ENCODE measurements at regions not wholly inside any gene's neighbourhood (a gene's known extent, or its start where the extent isn't known, plus 50 kb on each side); places are given as distances from the start of the nearest gene placed in this dataset.

- BruUV-seq (replicated peaks): no TSS peak
- Histone ChIP-seq H3K23ac (ENCODE audit: low read depth, low read length) (no peak overlapping the region), H3K36me3 (ENCODE audit: control insufficient read depth, insufficient read depth, low read length) (no peaks in the 10 kb centered on the region), H3K18ac (ENCODE audit: low read depth, low read length) (no peak overlapping the region), H2AFZ (replicated peaks; ENCODE audit: low read length, poor library complexity) (no peak overlapping the region), H3K4ac (ENCODE audit: low read depth, low read length) (no peak overlapping the region), H3K9ac (ENCODE audit: low read depth, low read length) (no peak overlapping the region), H3K4me3 (ENCODE audit: insufficient read depth, low read depth, low read length) (no peak overlapping the region), H3K4me2 (ENCODE audit: low read depth, low read length) (no peak overlapping the region), H2BK120ac (ENCODE audit: low read depth, low read length) (no peak overlapping the region), H3K79me1 (ENCODE audit: low read depth in 1 of 2, low read length in 2 of 2) (no peaks in the 10 kb centered on the region), H2BK20ac (ENCODE audit: low read depth, low read length) (no peak overlapping the region), H3K4me1 (ENCODE audit: control insufficient read depth, insufficient read depth, low read length) (no peaks in the 10 kb centered on the region), H2BK15ac (ENCODE audit: low read depth, low read length) (no peak overlapping the region), H2AK9ac (replicated peaks; ENCODE audit: low read depth, low read length, poor library complexity) (no peak overlapping the region), H3K9me3 (ENCODE audit: control insufficient read depth, insufficient read depth, low read length) (no peaks in the 10 kb centered on the region; the same call in 1 of the 2 replicates), H2AK5ac (ENCODE audit: low read depth, low read length) (no peak overlapping the region), H3K27me3 (ENCODE audit: control insufficient read depth, insufficient read depth, low read length) (no peaks in the 10 kb centered on the region), H4K8ac (ENCODE audit: low read depth in 2 of 2, low read length in 2 of 2) (no peak overlapping the region), H3K14ac (replicated peaks; ENCODE audit: low read depth, low read length) (no peak overlapping the region), H4K5ac (ENCODE audit: low read depth, low read length) (no peak overlapping the region), H4K91ac (ENCODE audit: insufficient read depth, low read depth, low read length) (no peak overlapping the region), H4K20me1 (ENCODE audit: insufficient read depth, low read length) (no peaks in the 10 kb centered on the region), H2BK5ac (ENCODE audit: low read depth, low read length, poor library complexity, severe bottlenecking) (no peak overlapping the region), H3K27ac (ENCODE audit: insufficient read depth, low read length) (no peak overlapping the region), H3K9me1 (ENCODE audit: insufficient read depth, low read length) (no peaks in the 10 kb centered on the region), H3K56ac (ENCODE audit: extremely low read depth, insufficient read depth, low read length) (no peak overlapping the region)
- intact Hi-C loops (cut with micrococcal nuclease): no loop called here
- ChIA-PET CTCF (no interaction called here), POLR2A (ENCODE audit: unreplicated experiment) (no interaction called here)
- in situ Hi-C loops (cut with MboI; ENCODE audit: low sequenced_read_pairs): no loop called here
- WGBS, 2 experiments (ENCODE audit: extremely low coverage in 2 of 2, insufficient read length in 1 of 2): no CpG with 5 or more reads among the region's 2 CpGs
- dilution Hi-C loops (cut with HindIII; ENCODE audit: low sequenced_read_pairs, unreplicated experiment): no loop called here
- TF ChIP-seq BHLHE40 (IDR thresholded peaks at IDR 0.05; ENCODE audit: low read depth, low read length) (no peak), CEBPB (IDR thresholded peaks at IDR 0.05; ENCODE audit: low read depth, low read length) (no peak), FOS (IDR thresholded peaks at IDR 0.05; ENCODE audit: low read depth, low read length) (no peak), CTCF (conservative IDR thresholded peaks at IDR 0.05; ENCODE audit: low read depth, low read length) (no peak), NFE2L2 (IDR thresholded peaks at IDR 0.05; ENCODE audit: low read depth, low read length) (no peak), SMC3 (IDR thresholded peaks at IDR 0.05; ENCODE audit: low read depth, low read length) (no peak), MAZ (IDR thresholded peaks at IDR 0.05; ENCODE audit: borderline replicate concordance, low read depth, low read length) (no peak), RAD21 (IDR thresholded peaks at IDR 0.05; ENCODE audit: low read length) (no peak), RCOR1 (IDR thresholded peaks at IDR 0.05; ENCODE audit: insufficient replicate concordance, low read length) (no peak), CHD1 (IDR thresholded peaks at IDR 0.05; ENCODE audit: low read depth, low read length) (no peak)
- TF ChIP-seq, protein P1, sequence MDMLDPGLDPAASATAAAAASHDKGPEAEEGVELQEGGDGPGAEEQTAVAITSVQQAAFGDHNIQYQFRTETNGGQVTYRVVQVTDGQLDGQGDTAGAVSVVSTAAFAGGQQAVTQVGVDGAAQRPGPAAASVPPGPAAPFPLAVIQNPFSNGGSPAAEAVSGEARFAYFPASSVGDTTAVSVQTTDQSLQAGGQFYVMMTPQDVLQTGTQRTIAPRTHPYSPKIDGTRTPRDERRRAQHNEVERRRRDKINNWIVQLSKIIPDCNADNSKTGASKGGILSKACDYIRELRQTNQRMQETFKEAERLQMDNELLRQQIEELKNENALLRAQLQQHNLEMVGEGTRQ (IDR thresholded peaks at IDR 0.05; ENCODE audit: low read depth, low read length): no peak
- ATAC-seq (ENCODE audit: low read depth): no peak
- DNase-seq: no peak
These were observed 809.4 kb upstream of the MIR17HG start for GRCh38 chr13:90538063-90538462.

All from IMR-90 (cell line).